Neuronal stem cell (in vitro differentiated cells): ENCODE measurements at regions not wholly inside any gene's neighbourhood (a gene's known extent, or its start where the extent isn't known, plus 50 kb on each side); places are given as distances from the start of the nearest gene placed in this dataset.
"Not testable (repeated sequence)": the region's sequence is repeated elsewhere in the genome, so short reads cannot be mapped to it uniquely, and the experiment has no call there.

ENCODE experiments used
- DNase-seq: peaks from one replicate; pipeline ENCODE4 v3.0.0-alpha.2; 2013; ENCODE audit warnings: low spot score
- H2AFZ ChIP-seq: one replicate; pipeline ENCODE4 v1.6.1; 2013; ENCODE audit warnings: mild to moderate bottlenecking, low read length, inconsistent platforms
- H2AK5ac ChIP-seq: 2 replicates; pipeline ENCODE4 v1.6.1; 2013; ENCODE audit warnings: low read depth, mild to moderate bottlenecking, inconsistent platforms, low read length, moderate library complexity, mixed read lengths
- H2BK120ac ChIP-seq: 2 replicates; pipeline ENCODE4 v1.6.1; 2013; ENCODE audit warnings: low read depth, mild to moderate bottlenecking, inconsistent platforms, low read length, moderate library complexity, mixed read lengths
- H2BK12ac ChIP-seq: one replicate; pipeline ENCODE4 v1.6.1; 2013; ENCODE audit warnings: low read length, inconsistent platforms
- H2BK15ac ChIP-seq: 2 replicates; pipeline ENCODE4 v1.6.1; 2013; ENCODE audit warnings: mild to moderate bottlenecking, low read length, inconsistent platforms, mixed read lengths
- H2BK5ac ChIP-seq: one replicate; pipeline ENCODE4 v1.6.1; 2013; ENCODE audit warnings: inconsistent platforms, mild to moderate bottlenecking, low read length, moderate library complexity
- H3K14ac ChIP-seq: one replicate; pipeline ENCODE4 v1.6.1; 2013; ENCODE audit warnings: low read length, inconsistent platforms
- H3K18ac ChIP-seq: 2 replicates; pipeline ENCODE4 v1.6.1; 2013; ENCODE audit warnings: low read length, inconsistent platforms
- H3K23ac ChIP-seq: 2 replicates; pipeline ENCODE4 v1.6.1; 2013; ENCODE audit warnings: low read depth, mild to moderate bottlenecking, mixed read lengths, low read length, inconsistent platforms; ENCODE audit not compliant: poor library complexity
- H3K27ac ChIP-seq: replicated peaks from 3 replicates; pipeline ENCODE4 v1.5.1; 2013; ENCODE audit warnings: low read length, inconsistent platforms
- H3K27me3 ChIP-seq, 3 experiments: 2 replicates each; pipeline ENCODE4 v1.6.1; 2013; ENCODE audit warnings: low read length in 3 of 3, mild to moderate bottlenecking in 2 of 3, inconsistent platforms in 1 of 3, low read depth in 1 of 3, mixed read lengths in 1 of 3, moderate library complexity in 1 of 3; ENCODE audit not compliant: control insufficient read depth in 3 of 3, insufficient read depth in 3 of 3
- H3K36me3 ChIP-seq, 2 donors: replicated peaks in 1 of 2; 2 replicates each; pipeline ENCODE4 v1.6.1; 2013; ENCODE audit warnings: low read length in 2 of 2; ENCODE audit not compliant: control insufficient read depth in 2 of 2, insufficient read depth in 2 of 2
- H3K4ac ChIP-seq: 2 replicates; pipeline ENCODE4 v1.6.1; 2013; ENCODE audit warnings: inconsistent platforms, mild to moderate bottlenecking, low read length, moderate library complexity
- H3K4me1 ChIP-seq, 2 donors: 1 replicate in 1 of 2; 2 replicates in 1 of 2; pipeline ENCODE4 v1.6.1; 2013; ENCODE audit warnings: low read length in 2 of 2, low read depth in 1 of 2; ENCODE audit not compliant: control insufficient read depth in 2 of 2, insufficient read depth in 1 of 2
- H3K4me2 ChIP-seq: one replicate; pipeline ENCODE4 v1.6.1; 2013; ENCODE audit warnings: mild to moderate bottlenecking, low read length, inconsistent platforms; ENCODE audit not compliant: insufficient read depth, poor library complexity, severe bottlenecking
- H3K4me3 ChIP-seq, 2 donors: 2 replicates each; pipeline ENCODE4 v1.5.1; 2013; ENCODE audit warnings: low read length in 2 of 2, mild to moderate bottlenecking in 2 of 2, inconsistent platforms in 1 of 2, moderate library complexity in 1 of 2
- H3K79me1 ChIP-seq: one replicate; pipeline ENCODE4 v1.6.1; 2013; ENCODE audit warnings: low read depth, mild to moderate bottlenecking, inconsistent platforms, low read length, moderate library complexity
- H3K9ac ChIP-seq: one replicate; pipeline ENCODE4 v1.6.1; 2013; ENCODE audit warnings: mild to moderate bottlenecking, low read depth, low read length, inconsistent platforms; ENCODE audit not compliant: poor library complexity
- H3K9me3 ChIP-seq, 2 donors: replicated peaks in 1 of 2; 2 replicates each; pipeline versions ENCODE3 to v1.6.1; 2013; ENCODE audit warnings: low read length in 2 of 2, mild to moderate bottlenecking in 2 of 2, inconsistent platforms in 1 of 2, low read depth in 1 of 2, mixed read lengths in 1 of 2, moderate library complexity in 1 of 2; ENCODE audit not compliant: control insufficient read depth in 2 of 2, insufficient read depth in 1 of 2
- H4K8ac ChIP-seq: one replicate; pipeline ENCODE4 v1.6.1; 2013; ENCODE audit warnings: low read depth, mild to moderate bottlenecking, inconsistent platforms, low read length, moderate library complexity
- H4K91ac ChIP-seq: one replicate; pipeline ENCODE4 v1.6.1; 2013; ENCODE audit warnings: low read length, low read depth, mild to moderate bottlenecking, inconsistent platforms; ENCODE audit not compliant: poor library complexity
- WGBS, 2 donors: extraction: QIAGEN DNeasy Blood & Tissue Kit; methylation state at CpG; one replicate each; pipeline ENCODE4 v1.1.7; 2013; ENCODE audit warnings: missing lambda C conversion rate in 2 of 2, mixed read lengths in 1 of 2; ENCODE audit not compliant: insufficient read length in 2 of 2, insufficient replicate concordance in 1 of 2; ENCODE audit errors: extremely low coverage in 2 of 2; 5-methylcytosine and 5-hydroxymethylcytosine counted together

GRCh38 chr5:145014109-145014508 is 821.0 kb downstream of the PRELID2 start:
- Histone ChIP-seq H3K27ac (no peak overlapping the region), H3K9ac (no peak overlapping the region), H3K4me1 (peaks cover 0 to 1% of the 10 kb centered on the region in 2 donors), H3K4me3 (no peak overlapping the region), H3K36me3 (no peaks in the 10 kb centered on the region), H4K8ac (no peak overlapping the region), H2AFZ (no peak overlapping the region), H3K27me3 (no peaks in the 10 kb centered on the region), H3K14ac (no peak overlapping the region), H3K4me2 (no peak overlapping the region), H2BK12ac (no peak overlapping the region), H4K91ac (no peak overlapping the region), H2AK5ac (no peak overlapping the region), H3K9me3 (no peaks in the 10 kb centered on the region), H3K79me1 (no peaks in the 10 kb centered on the region), H3K4ac (no peak overlapping the region), H3K23ac (no peak overlapping the region), H2BK15ac (no peak overlapping the region), H2BK120ac (no peak overlapping the region), H3K18ac (no peak overlapping the region), H2BK5ac (no peak overlapping the region)
- no peak for DNase-seq
- no CpG with 5 or more reads among the region's 3 CpGs for WGBS, 2 donors

DNA sequence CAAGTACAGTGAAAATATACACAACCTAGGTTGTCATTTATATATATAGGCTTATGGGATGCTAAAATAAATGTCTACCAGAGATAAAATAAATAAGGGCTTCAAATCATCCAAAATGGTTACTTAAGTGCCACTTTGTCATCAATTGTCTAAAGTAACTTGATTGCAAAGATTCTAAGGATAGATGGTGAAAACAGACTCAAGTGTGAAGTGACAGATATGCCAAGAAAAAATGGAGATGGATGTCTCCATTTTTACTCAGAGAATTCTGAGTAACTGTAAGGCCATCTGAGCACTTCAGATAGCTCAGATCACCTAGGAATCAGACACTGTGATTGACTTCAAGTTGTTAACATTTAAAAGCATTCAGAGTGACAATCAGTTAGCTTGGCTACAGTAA is 824.3 kb downstream of the PRELID2 start:
- no peak overlapping the region for H2AFZ ChIP-seq
- no peak overlapping the region for H4K8ac ChIP-seq
- H2AK5ac ChIP-seq = no peak overlapping the region
- no peak overlapping the region for H4K91ac ChIP-seq
- H2BK12ac ChIP-seq = no peak overlapping the region
- H2BK5ac ChIP-seq = no peak overlapping the region
- no peak overlapping the region for H3K4me3 ChIP-seq
- H3K14ac ChIP-seq = no peak overlapping the region
- no peaks in the 10 kb centered on the region for H3K9me3 ChIP-seq
- peaks cover 0 to 1% of the 10 kb centered on the region in 2 donors for H3K4me1 ChIP-seq
- no peak overlapping the region for H3K4ac ChIP-seq
- H3K9ac ChIP-seq = no peak overlapping the region
- no peak overlapping the region for H3K18ac ChIP-seq
- no peak for DNase-seq
- no peaks in the 10 kb centered on the region for H3K79me1 ChIP-seq
- no peak overlapping the region for H3K23ac ChIP-seq
- H3K27me3 ChIP-seq = no peaks in the 10 kb centered on the region
- H2BK120ac ChIP-seq = no peak overlapping the region
- no peak overlapping the region for H3K4me2 ChIP-seq
- H3K27ac ChIP-seq = no peak overlapping the region
- no peak overlapping the region for H2BK15ac ChIP-seq
- H3K36me3 ChIP-seq = no peaks in the 10 kb centered on the region

DNA sequence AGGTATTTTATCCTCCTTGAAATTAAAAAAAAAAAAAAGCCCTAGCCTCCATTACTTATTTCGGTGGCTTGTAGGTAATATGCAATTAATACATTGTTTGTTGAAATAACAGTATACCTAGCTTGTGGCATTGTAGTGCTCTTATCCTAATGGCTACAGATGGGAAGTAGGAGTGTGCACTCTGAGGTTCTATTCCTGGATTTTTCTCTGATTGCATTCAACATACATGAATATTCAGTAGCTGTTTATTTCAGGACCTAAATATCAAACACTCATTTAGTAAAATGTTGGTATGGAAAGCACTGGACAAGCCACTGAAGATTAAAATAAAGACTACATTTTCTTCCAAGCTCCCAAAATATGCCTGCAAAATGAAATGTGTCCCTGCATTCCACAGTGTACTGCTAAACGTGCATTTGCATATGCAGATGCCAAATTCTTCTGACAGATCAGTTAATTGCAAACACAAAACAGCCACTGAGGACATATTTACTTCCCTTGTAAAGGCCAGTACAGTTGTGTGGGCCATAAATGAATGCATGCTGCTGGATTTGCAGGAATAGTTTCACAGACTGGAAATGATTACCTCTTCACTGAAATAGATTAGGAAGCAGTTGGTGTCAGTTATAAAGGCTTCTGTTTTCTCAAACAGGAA is 826.1 kb downstream of the PRELID2 start:
- H2BK120ac ChIP-seq = no peak overlapping the region
- no peak overlapping the region for H3K27ac ChIP-seq
- no peak overlapping the region for H4K8ac ChIP-seq
- H2AK5ac ChIP-seq = no peak overlapping the region
- H2AFZ ChIP-seq = no peak overlapping the region
- no peaks in the 10 kb centered on the region for H3K4me1 ChIP-seq
- no peak overlapping the region for H3K23ac ChIP-seq
- H2BK15ac ChIP-seq = no peak overlapping the region
- H3K4me2 ChIP-seq = no peak overlapping the region
- no CpG with 5 or more reads among the region's 2 CpGs for WGBS, 2 donors
- no peaks in the 10 kb centered on the region for H3K9me3 ChIP-seq
- H3K9ac ChIP-seq = no peak overlapping the region
- H3K18ac ChIP-seq = no peak overlapping the region
- H3K79me1 ChIP-seq = no peaks in the 10 kb centered on the region
- no peak overlapping the region for H2BK12ac ChIP-seq
- H4K91ac ChIP-seq = no peak overlapping the region
- H3K27me3 ChIP-seq = no peaks in the 10 kb centered on the region
- no peak overlapping the region for H2BK5ac ChIP-seq
- no peak overlapping the region for H3K4ac ChIP-seq
- no peaks in the 10 kb centered on the region for H3K36me3 ChIP-seq
- H3K14ac ChIP-seq = no peak overlapping the region
- DNase-seq = no peak
- H3K4me3 ChIP-seq = no peak overlapping the region

DNA sequence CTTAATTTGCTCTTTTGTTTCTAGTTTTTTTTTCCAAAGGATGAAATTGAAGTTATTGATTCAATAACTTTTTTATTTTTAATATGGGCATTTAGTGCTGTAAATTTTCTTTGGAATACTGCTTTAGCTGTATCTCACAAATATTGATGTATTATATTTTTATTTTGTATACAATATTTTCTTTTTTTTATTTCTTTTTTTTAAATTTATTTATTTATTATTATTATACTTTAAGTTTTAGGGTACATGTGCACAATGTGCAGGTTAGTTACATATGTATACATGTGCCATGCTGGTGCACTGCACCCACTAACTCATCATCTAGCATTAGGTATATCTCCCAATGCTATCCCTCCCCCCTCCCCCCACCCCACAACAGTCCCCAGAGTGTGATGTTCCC is 823.7 kb downstream of the KCTD16 start:
- not testable (repeated sequence) for H2AFZ ChIP-seq, H3K4me1 ChIP-seq, H2BK12ac ChIP-seq, H3K27ac ChIP-seq, H2AK5ac ChIP-seq, H3K14ac ChIP-seq, H3K9me3 ChIP-seq, H2BK5ac ChIP-seq, H3K79me1 ChIP-seq, H3K9ac ChIP-seq, H3K4me2 ChIP-seq, H3K18ac ChIP-seq, H3K27me3 ChIP-seq, H2BK15ac ChIP-seq, H3K4ac ChIP-seq, H3K4me3 ChIP-seq, H2BK120ac ChIP-seq, H3K23ac ChIP-seq, H4K8ac ChIP-seq, DNase-seq, H4K91ac ChIP-seq, H3K36me3 ChIP-seq
